Coronary artery (tissue), 2 donors: ENCODE measurements at regions not wholly inside any gene's neighbourhood (a gene's known extent, or its start where the extent isn't known, plus 50 kb on each side); places are given as distances from the start of the nearest gene placed in this dataset.
A peak's percentile ranks its signal among the peaks of the same experiment; 100 is the strongest.

Experiments used
- DNase-seq: peaks from one replicate; pipeline ENCODE4 v3.0.0-alpha.2; 2017; ENCODE audit warnings: low spot score
- H3K27ac ChIP-seq, 2 donors: fragments of 200-600 bp; sonication (generic); one replicate each; pipeline ENCODE4 v1.5.1; 2016 to 2019
- H3K4me3 ChIP-seq: fragments of 200-600 bp; sonication (generic); 2 replicates; pipeline ENCODE4 v1.5.1; 2016; ENCODE audit warnings: mild to moderate bottlenecking, moderate library complexity
- CTCF ChIP-seq: fragments of 200-600 bp; sonication (generic); IDR thresholded peaks from one replicate; pipeline ENCODE4 v1.5.1; 2019; ENCODE audit warnings: antibody characterized with exemption

- DNase-seq = no peak
- H3K27ac ChIP-seq = no peak overlapping the region
- TF ChIP-seq CTCF = no peak
- H3K4me3 ChIP-seq = no peak overlapping the region
These were observed 72.0 kb upstream of the ODC1 start for GRCh38 chr2:10520154-10520553.

- DNase-seq = no peak
- Histone ChIP-seq H3K27ac (no peak overlapping the region), H3K4me3 (no peak overlapping the region)
- no peak for TF ChIP-seq CTCF
These were observed 71.2 kb upstream of the ODC1 start for GRCh38 chr2:10519394-10519740.

- no peak for DNase-seq
- TF ChIP-seq CTCF = no peak
- Histone ChIP-seq H3K4me3 (no peak overlapping the region), H3K27ac (no peak overlapping the region)
These were observed 70.6 kb upstream of the ODC1 start for GRCh38 chr2:10518470-10519393.

- DNase-seq = no peak
These were observed 69.4 kb upstream of the ODC1 start for GRCh38 chr2:10517351-10518043.

GRCh38 chr2:10515887-10516286 lies 67.8 kb upstream of the ODC1 start:
- TF ChIP-seq CTCF = no peak
- Histone ChIP-seq H3K4me3 (no peak overlapping the region), H3K27ac (no peak overlapping the region)
- no peak for DNase-seq

More at GRCh38 chr2:10517351-10518043, 69.4 kb upstream of the ODC1 start:
- TF ChIP-seq CTCF = no peak
- Histone ChIP-seq H3K4me3 (no peak overlapping the region), H3K27ac (no peak overlapping the region)

- TF ChIP-seq CTCF = no peak
- no peak overlapping the region for H3K27ac ChIP-seq
- peak; percentile 14 for DNase-seq
- H3K4me3 ChIP-seq = no peak overlapping the region
These were observed 66.6 kb upstream of the ODC1 start for GRCh38 chr2:10514743-10515142.
